WTC11 (cell line): ENCODE measurements at regions not wholly inside any gene's neighbourhood (a gene's known extent, or its start where the extent isn't known, plus 50 kb on each side); places are given as distances from the start of the nearest gene placed in this dataset.

Experiments used
- IRF2 ChIP-seq: sonication (generic); formaldehyde crosslinking; IDR thresholded peaks from 2 replicates; pipeline ENCODE4 v1.8.0; 2022; ENCODE audit warnings: low read depth, missing genetic modification reagents, borderline replicate concordance
- MXD4 ChIP-seq: fragments of 250-450 bp; sonication (Bioruptor Pico); IDR thresholded peaks from 2 replicates; pipeline ENCODE4 v1.8.0; 2021; ENCODE audit warnings: mild to moderate bottlenecking, moderate library complexity, borderline replicate concordance
- SMAD3 ChIP-seq: sonication (generic); formaldehyde crosslinking; IDR thresholded peaks from 2 replicates; pipeline ENCODE4 v1.8.0; 2022; ENCODE audit warnings: missing genetic modification reagents, mild to moderate bottlenecking, borderline replicate concordance
- SOX15 ChIP-seq: fragments of 250-450 bp; sonication (Bioruptor Pico); IDR thresholded peaks from 2 replicates; pipeline ENCODE4 v1.9.0; 2021; ENCODE audit warnings: mild to moderate bottlenecking
- SP1 ChIP-seq: sonication (generic); formaldehyde crosslinking; conservative IDR thresholded peaks from 2 replicates; pipeline ENCODE4 v1.8.1; 2022; ENCODE audit warnings: missing genetic modification reagents
- TP53 ChIP-seq: sonication (generic); formaldehyde crosslinking; IDR thresholded peaks from 2 replicates; pipeline ENCODE4 v1.8.1; 2023; ENCODE audit warnings: mild to moderate bottlenecking, missing genetic modification reagents
- ZNF121 ChIP-seq: sonication (generic); formaldehyde crosslinking; IDR thresholded peaks from 2 replicates; pipeline ENCODE4 v1.8.0; 2023; ENCODE audit warnings: missing genetic modification reagents
- TF ChIP-seq, protein P1 (sequence below): fragments of 200-600 bp; IDR thresholded peaks from 2 replicates; pipeline ENCODE4 v1.8.0; 2022; ENCODE audit warnings: antibody characterized with exemption
- TF ChIP-seq, protein P2 (sequence below): sonication (generic); formaldehyde crosslinking; IDR thresholded peaks from 2 replicates; pipeline ENCODE4 v1.8.0; 2022; ENCODE audit warnings: mild to moderate bottlenecking, missing genetic modification reagents
- TF ChIP-seq, protein P3 (sequence below): sonication (generic); formaldehyde crosslinking; conservative IDR thresholded peaks from 2 replicates; pipeline ENCODE4 v1.8.1; 2023; ENCODE audit warnings: mild to moderate bottlenecking, low read depth, missing genetic modification reagents, moderate library complexity
- TF ChIP-seq, protein P4 (sequence below): sonication (generic); formaldehyde crosslinking; IDR thresholded peaks from 2 replicates; pipeline ENCODE4 v1.8.0; 2023; ENCODE audit warnings: mild to moderate bottlenecking, missing genetic modification reagents
- TF ChIP-seq, protein P5 (sequence below): sonication (generic); formaldehyde crosslinking; IDR thresholded peaks from 2 replicates; pipeline ENCODE4 v1.8.1; 2023; ENCODE audit warnings: mild to moderate bottlenecking, missing genetic modification reagents
- TF ChIP-seq, protein P6 (sequence below): sonication (generic); formaldehyde crosslinking; IDR thresholded peaks from 2 replicates; pipeline ENCODE4 v1.8.1; 2022; ENCODE audit warnings: low read depth, mild to moderate bottlenecking, moderate library complexity, missing genetic modification reagents, borderline replicate concordance

DNA sequence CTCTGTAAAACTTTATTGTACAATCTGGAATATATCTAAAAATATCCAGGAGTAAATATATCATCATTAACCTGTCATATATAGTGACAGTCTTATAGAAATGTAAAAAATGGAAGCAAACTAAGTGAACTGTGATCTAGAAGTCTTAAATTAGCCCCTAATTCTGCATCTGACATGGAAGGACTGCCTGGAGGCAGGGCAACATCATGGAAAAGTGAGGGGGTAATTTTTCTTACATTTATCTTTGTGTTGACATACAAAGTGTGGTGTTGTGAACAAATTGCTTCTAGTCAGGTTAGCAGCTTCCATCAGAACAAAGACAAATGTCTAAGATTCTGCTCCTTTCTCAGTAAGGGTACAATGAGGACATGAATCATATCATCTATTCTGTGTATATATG is 186.3 kb downstream of the C4orf33 start:
- TF ChIP-seq, protein P1, sequence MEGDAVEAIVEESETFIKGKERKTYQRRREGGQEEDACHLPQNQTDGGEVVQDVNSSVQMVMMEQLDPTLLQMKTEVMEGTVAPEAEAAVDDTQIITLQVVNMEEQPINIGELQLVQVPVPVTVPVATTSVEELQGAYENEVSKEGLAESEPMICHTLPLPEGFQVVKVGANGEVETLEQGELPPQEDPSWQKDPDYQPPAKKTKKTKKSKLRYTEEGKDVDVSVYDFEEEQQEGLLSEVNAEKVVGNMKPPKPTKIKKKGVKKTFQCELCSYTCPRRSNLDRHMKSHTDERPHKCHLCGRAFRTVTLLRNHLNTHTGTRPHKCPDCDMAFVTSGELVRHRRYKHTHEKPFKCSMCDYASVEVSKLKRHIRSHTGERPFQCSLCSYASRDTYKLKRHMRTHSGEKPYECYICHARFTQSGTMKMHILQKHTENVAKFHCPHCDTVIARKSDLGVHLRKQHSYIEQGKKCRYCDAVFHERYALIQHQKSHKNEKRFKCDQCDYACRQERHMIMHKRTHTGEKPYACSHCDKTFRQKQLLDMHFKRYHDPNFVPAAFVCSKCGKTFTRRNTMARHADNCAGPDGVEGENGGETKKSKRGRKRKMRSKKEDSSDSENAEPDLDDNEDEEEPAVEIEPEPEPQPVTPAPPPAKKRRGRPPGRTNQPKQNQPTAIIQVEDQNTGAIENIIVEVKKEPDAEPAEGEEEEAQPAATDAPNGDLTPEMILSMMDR, result no peak
- TF ChIP-seq TP53 (no peak), SP1 (CRISPR knock-in tag) (no peak), IRF2 (CRISPR knock-in tag) (no peak), SOX15 (CRISPR knock-in tag) (no peak), SMAD3 (CRISPR knock-in tag) (no peak), ZNF121 (CRISPR knock-in tag) (no peak), MXD4 (CRISPR knock-in tag) (no peak)
- TF ChIP-seq, protein P2, sequence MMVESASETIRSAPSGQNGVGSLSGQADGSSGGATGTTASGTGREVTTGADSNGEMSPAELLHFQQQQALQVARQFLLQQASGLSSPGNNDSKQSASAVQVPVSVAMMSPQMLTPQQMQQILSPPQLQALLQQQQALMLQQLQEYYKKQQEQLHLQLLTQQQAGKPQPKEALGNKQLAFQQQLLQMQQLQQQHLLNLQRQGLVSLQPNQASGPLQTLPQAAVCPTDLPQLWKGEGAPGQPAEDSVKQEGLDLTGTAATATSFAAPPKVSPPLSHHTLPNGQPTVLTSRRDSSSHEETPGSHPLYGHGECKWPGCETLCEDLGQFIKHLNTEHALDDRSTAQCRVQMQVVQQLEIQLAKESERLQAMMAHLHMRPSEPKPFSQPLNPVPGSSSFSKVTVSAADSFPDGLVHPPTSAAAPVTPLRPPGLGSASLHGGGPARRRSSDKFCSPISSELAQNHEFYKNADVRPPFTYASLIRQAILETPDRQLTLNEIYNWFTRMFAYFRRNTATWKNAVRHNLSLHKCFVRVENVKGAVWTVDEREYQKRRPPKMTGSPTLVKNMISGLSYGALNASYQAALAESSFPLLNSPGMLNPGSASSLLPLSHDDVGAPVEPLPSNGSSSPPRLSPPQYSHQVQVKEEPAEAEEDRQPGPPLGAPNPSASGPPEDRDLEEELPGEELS (CRISPR knock-in tag), result no peak
- TF ChIP-seq, protein P3, sequence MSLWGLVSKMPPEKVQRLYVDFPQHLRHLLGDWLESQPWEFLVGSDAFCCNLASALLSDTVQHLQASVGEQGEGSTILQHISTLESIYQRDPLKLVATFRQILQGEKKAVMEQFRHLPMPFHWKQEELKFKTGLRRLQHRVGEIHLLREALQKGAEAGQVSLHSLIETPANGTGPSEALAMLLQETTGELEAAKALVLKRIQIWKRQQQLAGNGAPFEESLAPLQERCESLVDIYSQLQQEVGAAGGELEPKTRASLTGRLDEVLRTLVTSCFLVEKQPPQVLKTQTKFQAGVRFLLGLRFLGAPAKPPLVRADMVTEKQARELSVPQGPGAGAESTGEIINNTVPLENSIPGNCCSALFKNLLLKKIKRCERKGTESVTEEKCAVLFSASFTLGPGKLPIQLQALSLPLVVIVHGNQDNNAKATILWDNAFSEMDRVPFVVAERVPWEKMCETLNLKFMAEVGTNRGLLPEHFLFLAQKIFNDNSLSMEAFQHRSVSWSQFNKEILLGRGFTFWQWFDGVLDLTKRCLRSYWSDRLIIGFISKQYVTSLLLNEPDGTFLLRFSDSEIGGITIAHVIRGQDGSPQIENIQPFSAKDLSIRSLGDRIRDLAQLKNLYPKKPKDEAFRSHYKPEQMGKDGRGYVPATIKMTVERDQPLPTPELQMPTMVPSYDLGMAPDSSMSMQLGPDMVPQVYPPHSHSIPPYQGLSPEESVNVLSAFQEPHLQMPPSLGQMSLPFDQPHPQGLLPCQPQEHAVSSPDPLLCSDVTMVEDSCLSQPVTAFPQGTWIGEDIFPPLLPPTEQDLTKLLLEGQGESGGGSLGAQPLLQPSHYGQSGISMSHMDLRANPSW (CRISPR knock-in tag), result no peak
- TF ChIP-seq, protein P4, sequence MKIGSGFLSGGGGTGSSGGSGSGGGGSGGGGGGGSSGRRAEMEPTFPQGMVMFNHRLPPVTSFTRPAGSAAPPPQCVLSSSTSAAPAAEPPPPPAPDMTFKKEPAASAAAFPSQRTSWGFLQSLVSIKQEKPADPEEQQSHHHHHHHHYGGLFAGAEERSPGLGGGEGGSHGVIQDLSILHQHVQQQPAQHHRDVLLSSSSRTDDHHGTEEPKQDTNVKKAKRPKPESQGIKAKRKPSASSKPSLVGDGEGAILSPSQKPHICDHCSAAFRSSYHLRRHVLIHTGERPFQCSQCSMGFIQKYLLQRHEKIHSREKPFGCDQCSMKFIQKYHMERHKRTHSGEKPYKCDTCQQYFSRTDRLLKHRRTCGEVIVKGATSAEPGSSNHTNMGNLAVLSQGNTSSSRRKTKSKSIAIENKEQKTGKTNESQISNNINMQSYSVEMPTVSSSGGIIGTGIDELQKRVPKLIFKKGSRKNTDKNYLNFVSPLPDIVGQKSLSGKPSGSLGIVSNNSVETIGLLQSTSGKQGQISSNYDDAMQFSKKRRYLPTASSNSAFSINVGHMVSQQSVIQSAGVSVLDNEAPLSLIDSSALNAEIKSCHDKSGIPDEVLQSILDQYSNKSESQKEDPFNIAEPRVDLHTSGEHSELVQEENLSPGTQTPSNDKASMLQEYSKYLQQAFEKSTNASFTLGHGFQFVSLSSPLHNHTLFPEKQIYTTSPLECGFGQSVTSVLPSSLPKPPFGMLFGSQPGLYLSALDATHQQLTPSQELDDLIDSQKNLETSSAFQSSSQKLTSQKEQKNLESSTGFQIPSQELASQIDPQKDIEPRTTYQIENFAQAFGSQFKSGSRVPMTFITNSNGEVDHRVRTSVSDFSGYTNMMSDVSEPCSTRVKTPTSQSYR (CRISPR knock-in tag), result no peak
- TF ChIP-seq, protein P5, sequence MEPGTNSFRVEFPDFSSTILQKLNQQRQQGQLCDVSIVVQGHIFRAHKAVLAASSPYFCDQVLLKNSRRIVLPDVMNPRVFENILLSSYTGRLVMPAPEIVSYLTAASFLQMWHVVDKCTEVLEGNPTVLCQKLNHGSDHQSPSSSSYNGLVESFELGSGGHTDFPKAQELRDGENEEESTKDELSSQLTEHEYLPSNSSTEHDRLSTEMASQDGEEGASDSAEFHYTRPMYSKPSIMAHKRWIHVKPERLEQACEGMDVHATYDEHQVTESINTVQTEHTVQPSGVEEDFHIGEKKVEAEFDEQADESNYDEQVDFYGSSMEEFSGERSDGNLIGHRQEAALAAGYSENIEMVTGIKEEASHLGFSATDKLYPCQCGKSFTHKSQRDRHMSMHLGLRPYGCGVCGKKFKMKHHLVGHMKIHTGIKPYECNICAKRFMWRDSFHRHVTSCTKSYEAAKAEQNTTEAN (CRISPR knock-in tag), result no peak
- TF ChIP-seq, protein P6, sequence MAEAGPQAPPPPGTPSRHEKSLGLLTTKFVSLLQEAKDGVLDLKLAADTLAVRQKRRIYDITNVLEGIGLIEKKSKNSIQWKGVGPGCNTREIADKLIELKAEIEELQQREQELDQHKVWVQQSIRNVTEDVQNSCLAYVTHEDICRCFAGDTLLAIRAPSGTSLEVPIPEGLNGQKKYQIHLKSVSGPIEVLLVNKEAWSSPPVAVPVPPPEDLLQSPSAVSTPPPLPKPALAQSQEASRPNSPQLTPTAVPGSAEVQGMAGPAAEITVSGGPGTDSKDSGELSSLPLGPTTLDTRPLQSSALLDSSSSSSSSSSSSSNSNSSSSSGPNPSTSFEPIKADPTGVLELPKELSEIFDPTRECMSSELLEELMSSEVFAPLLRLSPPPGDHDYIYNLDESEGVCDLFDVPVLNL, result no peak
